H7 (cell line): ENCODE measurements at regions not wholly inside any gene's neighbourhood (a gene's known extent, or its start where the extent isn't known, plus 50 kb on each side); places are given as distances from the start of the nearest gene placed in this dataset.
"Not testable (repeated sequence)": the region's sequence is repeated elsewhere in the genome, so short reads cannot be mapped to it uniquely, and the experiment has no call there.

ENCODE experiments used
- DNase-seq: peaks from one replicate; pipeline ENCODE4 v3.0.0; 2012
- H3K27me3 ChIP-seq: 2 replicates; pipeline ENCODE4 v1.6.0; 2011; ENCODE audit warnings: mild to moderate bottlenecking, low read length; ENCODE audit not compliant: control insufficient read depth, insufficient read depth
- H3K36me3 ChIP-seq: replicated peaks from 2 replicates; pipeline ENCODE4 v1.5.1; 2011; ENCODE audit warnings: low read length; ENCODE audit not compliant: control insufficient read depth, insufficient read depth
- H3K4me3 ChIP-seq: 2 replicates; pipeline ENCODE4 v1.5.1; 2011; ENCODE audit warnings: low read depth, mild to moderate bottlenecking, control low read depth, low read length, moderate library complexity; ENCODE audit not compliant: insufficient read depth

- H3K27me3 ChIP-seq = no peaks in the 10 kb centered on the region
- DNase-seq = no peak
- H3K36me3 ChIP-seq = no peaks in the 10 kb centered on the region
- no peak overlapping the region for H3K4me3 ChIP-seq
Observed at GRCh38 chr3:82165266-82165665, 403.8 kb upstream of the GBE1 start.

GRCh38 chr3:82163907-82164520, 402.6 kb upstream of the GBE1 start:
- H3K27me3 ChIP-seq = no peaks in the 10 kb centered on the region
- H3K36me3 ChIP-seq = no peaks in the 10 kb centered on the region
- H3K4me3 ChIP-seq = no peak overlapping the region
- no peak for DNase-seq

GRCh38 chr3:82157952-82158351, 396.5 kb upstream of the GBE1 start:
- Histone ChIP-seq H3K36me3 (no peaks in the 10 kb centered on the region), H3K4me3 (no peak overlapping the region), H3K27me3 (no peaks in the 10 kb centered on the region)
- no peak for DNase-seq

- H3K4me3 ChIP-seq, H3K36me3 ChIP-seq, H3K27me3 ChIP-seq, DNase-seq: not testable (repeated sequence)
Observed at GRCh38 chr3:82153892-82154291, 392.4 kb upstream of the GBE1 start.

- no peaks in the 10 kb centered on the region for H3K27me3 ChIP-seq
Observed at GRCh38 chr3:82145742-82146141, 384.3 kb upstream of the GBE1 start.

GRCh38 chr3:82144811-82145210, 383.4 kb upstream of the GBE1 start:
- Histone ChIP-seq H3K27me3 (no peaks in the 10 kb centered on the region), H3K4me3 (no peak overlapping the region), H3K36me3 (no peaks in the 10 kb centered on the region)
- no peak for DNase-seq

More at GRCh38 chr3:82145742-82146141, 384.3 kb upstream of the GBE1 start:
- no peak for DNase-seq
- Histone ChIP-seq H3K36me3 (no peaks in the 10 kb centered on the region), H3K4me3 (no peak overlapping the region)

- H3K36me3 ChIP-seq = no peaks in the 10 kb centered on the region
- no peak overlapping the region for H3K4me3 ChIP-seq
- no peak for DNase-seq
- no peaks in the 10 kb centered on the region for H3K27me3 ChIP-seq
Observed at GRCh38 chr3:82143661-82144412, 382.4 kb upstream of the GBE1 start.

GRCh38 chr3:82141592-82141991, 380.1 kb upstream of the GBE1 start:
- Histone ChIP-seq H3K27me3 (no peaks in the 10 kb centered on the region), H3K4me3 (no peak overlapping the region), H3K36me3 (no peaks in the 10 kb centered on the region)
- no peak for DNase-seq

GRCh38 chr3:82137861-82138260, 376.4 kb upstream of the GBE1 start:
- H3K4me3 ChIP-seq = no peak overlapping the region
- no peaks in the 10 kb centered on the region for H3K36me3 ChIP-seq
- no peaks in the 10 kb centered on the region for H3K27me3 ChIP-seq
- no peak for DNase-seq

- Histone ChIP-seq H3K36me3 (no peaks in the 10 kb centered on the region), H3K27me3 (no peaks in the 10 kb centered on the region), H3K4me3 (no peak overlapping the region)
- no peak for DNase-seq
Observed at GRCh38 chr3:82137050-82137449, 375.6 kb upstream of the GBE1 start.

- H3K36me3 ChIP-seq = no peaks in the 10 kb centered on the region
- H3K27me3 ChIP-seq = no peaks in the 10 kb centered on the region
- no peak overlapping the region for H3K4me3 ChIP-seq
- DNase-seq = peak; percentile 27
Observed at GRCh38 chr3:82133070-82133606, 371.7 kb upstream of the GBE1 start.

- H3K27me3 ChIP-seq = no peaks in the 10 kb centered on the region
- no peaks in the 10 kb centered on the region for H3K36me3 ChIP-seq
- no peak overlapping the region for H3K4me3 ChIP-seq
- no peak for DNase-seq
Observed at GRCh38 chr3:82132210-82133069, 371.0 kb upstream of the GBE1 start.

- no peak for DNase-seq
- no peaks in the 10 kb centered on the region for H3K36me3 ChIP-seq
Observed at GRCh38 chr3:82130046-82130445, 368.6 kb upstream of the GBE1 start.

GRCh38 chr3:82129221-82129801, 367.9 kb upstream of the GBE1 start:
- Histone ChIP-seq H3K4me3 (no peak overlapping the region), H3K27me3 (no peaks in the 10 kb centered on the region), H3K36me3 (no peaks in the 10 kb centered on the region)
- no peak for DNase-seq

More at GRCh38 chr3:82130046-82130445, 368.6 kb upstream of the GBE1 start:
- H3K4me3 ChIP-seq = no peak overlapping the region
- no peaks in the 10 kb centered on the region for H3K27me3 ChIP-seq
